IPS DF 6.9 (cell line): ENCODE measurements at regions not wholly inside any gene's neighbourhood (a gene's known extent, or its start where the extent isn't known, plus 50 kb on each side); places are given as distances from the start of the nearest gene placed in this dataset.

Experiments used
- DNase-seq: peaks from one replicate; pipeline ENCODE4 v3.0.0-alpha.2; 2013; ENCODE audit warnings: low read depth, low spot score
- H3K27ac ChIP-seq: one replicate; pipeline ENCODE4 v1.5.1; 2013; ENCODE audit warnings: low read length, control low read depth
- H3K27me3 ChIP-seq: 2 replicates; pipeline ENCODE4 v1.6.1; 2013; ENCODE audit warnings: mild to moderate bottlenecking, low read length; ENCODE audit not compliant: control insufficient read depth, insufficient read depth
- H3K36me3 ChIP-seq: 2 replicates; pipeline ENCODE4 v1.6.1; 2013; ENCODE audit warnings: low read length; ENCODE audit not compliant: control insufficient read depth, insufficient read depth
- H3K4me1 ChIP-seq: 2 replicates; pipeline ENCODE4 v1.6.1; 2013; ENCODE audit warnings: low read length; ENCODE audit not compliant: control insufficient read depth, insufficient read depth
- H3K4me3 ChIP-seq: 2 replicates; pipeline ENCODE4 v1.5.1; 2013; ENCODE audit warnings: mild to moderate bottlenecking, low read length
- H3K9me3 ChIP-seq: 2 replicates; pipeline ENCODE4 v1.6.1; 2013; ENCODE audit warnings: low read length, inconsistent platforms; ENCODE audit not compliant: control insufficient read depth, insufficient read depth
- WGBS: extraction: QIAGEN DNeasy Blood & Tissue Kit; methylation state at CpG from one replicate; pipeline ENCODE4 v1.1.7; 2013; ENCODE audit warnings: mixed read lengths, missing lambda C conversion rate; ENCODE audit not compliant: insufficient read length, insufficient coverage; 5-methylcytosine and 5-hydroxymethylcytosine counted together

DNA sequence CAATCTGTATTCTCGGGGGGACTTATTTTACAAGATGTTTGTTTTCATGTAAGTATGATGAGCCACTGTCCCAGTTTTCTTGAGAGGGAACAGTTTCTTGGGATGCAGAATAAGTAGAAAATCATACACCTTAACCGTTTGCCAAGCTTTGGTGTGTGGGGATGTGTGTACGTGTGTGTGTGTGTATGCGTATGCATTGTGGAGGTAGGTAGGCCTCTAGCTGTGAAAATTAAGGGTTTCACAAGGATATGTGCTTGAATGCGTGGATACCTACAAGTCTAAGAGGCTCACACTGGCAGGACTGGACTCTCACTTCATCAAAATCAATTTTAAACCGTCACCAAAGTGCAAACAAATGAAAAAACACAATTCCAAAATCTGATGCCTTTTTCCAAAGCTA lies 204.2 kb upstream of the RBMS1 start:
- no peaks in the 10 kb centered on the region for H3K4me1 ChIP-seq
- no peaks in the 10 kb centered on the region for H3K36me3 ChIP-seq
- H3K9me3 ChIP-seq: no peaks in the 10 kb centered on the region
- H3K27me3 ChIP-seq: no peaks in the 10 kb centered on the region
- DNase-seq: no peak
- no peak overlapping the region for H3K4me3 ChIP-seq
- no CpG with 5 or more reads among the region's 6 CpGs for WGBS
- no peak overlapping the region for H3K27ac ChIP-seq

GRCh38 chr2:160700021-160700814 lies 206.6 kb upstream of the RBMS1 start:
- no peaks in the 10 kb centered on the region for H3K27me3 ChIP-seq
- DNase-seq: no peak
- no peak overlapping the region for H3K27ac ChIP-seq
- no CpG with 5 or more reads among the region's 1 CpG for WGBS
- H3K4me3 ChIP-seq: no peak overlapping the region
- H3K4me1 ChIP-seq: 0 out of 2 replicates have a peak, but pooled peaks cover 2% of the 10 kb centered on the region
- H3K9me3 ChIP-seq: no peaks in the 10 kb centered on the region
- H3K36me3 ChIP-seq: no peaks in the 10 kb centered on the region

GRCh38 chr2:160701822-160702221 lies 208.2 kb upstream of the RBMS1 start:
- WGBS: no CpG with 5 or more reads among the region's 3 CpGs
- H3K4me3 ChIP-seq: no peak overlapping the region
- no peak overlapping the region for H3K27ac ChIP-seq
- DNase-seq: no peak
- H3K27me3 ChIP-seq: no peaks in the 10 kb centered on the region
- no peaks in the 10 kb centered on the region for H3K36me3 ChIP-seq
- H3K9me3 ChIP-seq: no peaks in the 10 kb centered on the region
- 0 out of 2 replicates have a peak, but pooled peaks cover 2% of the 10 kb centered on the region for H3K4me1 ChIP-seq

DNA sequence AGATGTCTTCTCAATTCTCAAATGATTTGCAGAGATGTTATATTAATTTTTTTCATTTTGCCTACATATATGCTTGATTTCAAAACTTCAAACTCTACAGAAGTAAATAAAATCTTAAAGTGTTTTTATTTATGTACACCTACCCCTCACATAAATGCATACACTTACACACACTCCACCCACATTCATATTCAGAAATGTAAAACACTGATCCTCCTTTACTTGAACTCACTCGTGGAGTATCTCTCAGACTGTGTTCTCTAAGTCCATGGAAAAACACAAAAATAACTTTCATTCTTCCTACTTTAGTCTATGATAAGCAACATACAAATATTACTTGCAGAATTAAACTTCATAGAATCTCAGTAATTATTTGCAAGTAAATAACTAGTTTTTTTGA lies 209.1 kb upstream of the RBMS1 start:
- H3K36me3 ChIP-seq: no peaks in the 10 kb centered on the region
- 0 out of 2 replicates have a peak, but pooled peaks cover 2% of the 10 kb centered on the region for H3K4me1 ChIP-seq
- H3K4me3 ChIP-seq: no peak overlapping the region
- WGBS: no CpG with 5 or more reads among the region's 1 CpG
- H3K9me3 ChIP-seq: no peaks in the 10 kb centered on the region
- DNase-seq: no peak
- no peaks in the 10 kb centered on the region for H3K27me3 ChIP-seq
- H3K27ac ChIP-seq: no peak overlapping the region

GRCh38 chr2:160703648-160704585 lies 210.3 kb upstream of the RBMS1 start:
- H3K4me3 ChIP-seq: no peak overlapping the region
- no peaks in the 10 kb centered on the region for H3K27me3 ChIP-seq
- no peaks in the 10 kb centered on the region for H3K36me3 ChIP-seq
- no CpG with 5 or more reads among the region's 8 CpGs for WGBS
- H3K4me1 ChIP-seq: 0 out of 2 replicates have a peak, but pooled peaks cover 2% of the 10 kb centered on the region
- H3K9me3 ChIP-seq: no peaks in the 10 kb centered on the region
- no peak overlapping the region for H3K27ac ChIP-seq
- no peak for DNase-seq

GRCh38 chr2:160715428-160715827 lies 221.8 kb upstream of the RBMS1 start:
- Histone ChIP-seq H3K4me1 (no peaks in the 10 kb centered on the region), H3K4me3 (no peak overlapping the region), H3K36me3 (no peaks in the 10 kb centered on the region), H3K27ac (no peak overlapping the region), H3K27me3 (no peaks in the 10 kb centered on the region), H3K9me3 (no peaks in the 10 kb centered on the region)
- WGBS: no CpG with 5 or more reads among the region's 2 CpGs
- DNase-seq: no peak

GRCh38 chr2:160719116-160719515 lies 225.5 kb upstream of the RBMS1 start:
- no peaks in the 10 kb centered on the region for H3K4me1 ChIP-seq
- no peaks in the 10 kb centered on the region for H3K36me3 ChIP-seq
- H3K27me3 ChIP-seq: no peaks in the 10 kb centered on the region
- no peak overlapping the region for H3K27ac ChIP-seq
- no peak for DNase-seq
- H3K4me3 ChIP-seq: no peak overlapping the region
- no peaks in the 10 kb centered on the region for H3K9me3 ChIP-seq
- WGBS: no CpG with 5 or more reads among the region's 3 CpGs

DNA sequence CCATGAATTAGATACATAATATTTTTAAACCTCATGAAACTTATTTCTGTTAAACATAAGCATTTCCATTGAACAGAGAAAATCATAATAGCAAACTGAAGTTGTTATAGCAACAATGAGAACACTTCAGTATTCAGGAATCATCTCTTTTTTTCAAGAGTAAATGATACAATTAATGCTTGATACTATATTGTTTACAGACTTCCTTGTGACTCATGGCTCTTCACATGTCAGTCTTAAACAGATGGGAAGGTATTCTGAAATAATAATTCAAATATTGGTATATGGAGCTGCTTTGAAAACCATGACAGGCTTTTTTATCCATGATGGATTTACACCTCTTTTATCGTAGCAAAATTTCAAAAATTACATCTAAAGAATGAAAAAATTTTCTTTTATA lies 226.5 kb upstream of the RBMS1 start:
- no peak for DNase-seq
- Histone ChIP-seq H3K27ac (no peak overlapping the region), H3K4me3 (no peak overlapping the region), H3K36me3 (no peaks in the 10 kb centered on the region), H3K4me1 (no peaks in the 10 kb centered on the region), H3K27me3 (no peaks in the 10 kb centered on the region), H3K9me3 (no peaks in the 10 kb centered on the region)
- no CpG with 5 or more reads among the region's 1 CpG for WGBS

DNA sequence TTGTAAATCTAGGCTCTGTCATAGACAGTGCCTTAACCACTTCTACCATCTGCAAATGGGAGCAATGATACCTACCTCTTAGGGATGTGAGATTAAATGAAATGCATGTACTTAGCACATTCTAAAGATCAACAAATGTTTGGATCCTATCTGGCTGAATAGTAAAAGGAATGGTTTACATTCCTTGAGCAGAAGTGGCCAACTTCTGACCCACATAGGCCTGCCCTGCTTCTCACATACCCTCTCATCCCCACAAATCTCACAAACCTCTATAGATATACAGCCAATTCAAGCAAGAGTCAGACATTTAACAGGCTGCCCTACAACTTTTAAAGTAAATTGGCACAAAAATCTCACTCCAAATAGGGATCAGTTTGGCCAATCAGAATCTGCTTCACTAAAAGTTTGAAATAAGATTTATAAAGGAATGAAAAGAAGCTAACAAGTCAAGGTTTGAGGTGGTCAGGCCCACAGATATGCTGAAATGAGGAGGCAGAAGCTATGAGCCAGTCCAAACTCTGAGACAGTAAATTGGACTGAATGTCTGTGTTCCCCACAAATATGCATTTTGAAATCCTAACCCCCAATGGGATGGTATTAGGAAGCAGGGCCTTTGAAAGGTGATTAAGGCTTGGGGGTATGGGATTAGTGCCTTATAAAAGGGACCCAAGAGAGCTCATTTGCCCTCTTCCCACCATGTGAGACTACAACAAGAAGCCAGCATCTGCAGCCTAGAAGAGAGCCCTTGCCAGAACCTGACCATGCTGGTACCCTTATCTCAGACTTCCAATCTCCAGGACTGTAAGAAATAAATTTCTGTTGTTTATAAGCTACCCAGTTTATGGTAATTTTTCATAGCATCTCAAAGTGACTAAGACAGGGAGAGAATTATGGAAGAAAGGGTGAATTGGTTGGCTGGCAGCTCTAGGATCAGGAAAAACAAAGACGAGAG lies 227.8 kb upstream of the RBMS1 start:
- no peak overlapping the region for H3K4me3 ChIP-seq
- H3K4me1 ChIP-seq: no peaks in the 10 kb centered on the region
- H3K27ac ChIP-seq: no peak overlapping the region
- DNase-seq: no peak
- no peaks in the 10 kb centered on the region for H3K36me3 ChIP-seq
- H3K27me3 ChIP-seq: no peaks in the 10 kb centered on the region
- no CpG with 5 or more reads among the region's 1 CpG for WGBS
- H3K9me3 ChIP-seq: no peaks in the 10 kb centered on the region

GRCh38 chr2:160726046-160726445 lies 232.4 kb upstream of the RBMS1 start:
- no peak for DNase-seq
- H3K4me3 ChIP-seq: no peak overlapping the region

More at GRCh38 chr2:160726046-160726445, 232.4 kb upstream of the RBMS1 start:
- Histone ChIP-seq H3K4me1 (no peaks in the 10 kb centered on the region), H3K27me3 (no peaks in the 10 kb centered on the region), H3K36me3 (no peaks in the 10 kb centered on the region), H3K27ac (no peak overlapping the region), H3K9me3 (no peaks in the 10 kb centered on the region)
- no CpG with 5 or more reads among the region's 1 CpG for WGBS
